ENCODE measurements at regions not wholly inside any gene's neighbourhood (a gene's known extent, or its start where the extent isn't known, plus 50 kb on each side); places are given as distances from the start of the nearest gene placed in this dataset.

- no peak for DNase-seq (ENCODE audit: low read depth)
These were observed 54.5 kb upstream of the PLXNA2 start for GRCh38 chr1:208298593-208299269.

DNA sequence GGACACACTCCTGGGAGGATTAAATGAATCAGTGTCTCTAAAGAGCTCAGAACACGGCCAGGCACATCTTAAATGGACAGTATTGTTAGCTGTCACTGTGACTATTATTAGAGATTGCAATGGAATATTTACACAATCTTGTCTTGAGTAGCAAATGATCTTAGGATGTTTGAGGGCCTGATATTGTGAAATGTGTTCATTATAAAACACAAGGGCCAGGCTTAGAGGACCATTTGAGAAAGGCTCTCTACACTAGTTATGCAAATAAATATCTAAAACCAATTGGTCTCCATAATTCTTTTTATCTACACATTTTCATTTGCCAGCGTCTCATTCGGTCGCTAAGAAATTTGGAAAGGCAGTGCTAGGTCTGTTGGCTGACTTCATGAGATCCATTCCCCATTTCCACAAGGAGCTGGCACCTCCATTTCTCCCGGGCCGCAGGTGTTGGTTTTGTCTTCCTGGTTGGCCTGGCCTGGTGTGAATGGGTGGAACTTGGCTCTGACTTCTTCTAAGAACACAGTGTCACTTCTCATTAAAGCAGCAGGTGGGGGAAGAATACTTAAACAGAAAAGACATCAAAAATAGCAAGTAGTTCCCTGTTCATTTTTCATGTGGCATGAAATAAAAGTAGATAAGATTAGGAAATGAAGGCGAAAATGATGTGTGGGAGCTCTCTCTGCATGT is 56.0 kb upstream of the PLXNA2 start:
- DNase-seq (ENCODE audit: low read depth), result no peak

- no peak for DNase-seq (ENCODE audit: low read depth)
These were observed 58.6 kb upstream of the PLXNA2 start for GRCh38 chr1:208302699-208303238.

GRCh38 chr1:208303743-208304712 is 59.8 kb upstream of the PLXNA2 start:
- no peak for DNase-seq (ENCODE audit: low read depth)

- no peak for DNase-seq (ENCODE audit: low read depth)
These were observed 64.0 kb upstream of the PLXNA2 start for GRCh38 chr1:208308221-208308620.

DNA sequence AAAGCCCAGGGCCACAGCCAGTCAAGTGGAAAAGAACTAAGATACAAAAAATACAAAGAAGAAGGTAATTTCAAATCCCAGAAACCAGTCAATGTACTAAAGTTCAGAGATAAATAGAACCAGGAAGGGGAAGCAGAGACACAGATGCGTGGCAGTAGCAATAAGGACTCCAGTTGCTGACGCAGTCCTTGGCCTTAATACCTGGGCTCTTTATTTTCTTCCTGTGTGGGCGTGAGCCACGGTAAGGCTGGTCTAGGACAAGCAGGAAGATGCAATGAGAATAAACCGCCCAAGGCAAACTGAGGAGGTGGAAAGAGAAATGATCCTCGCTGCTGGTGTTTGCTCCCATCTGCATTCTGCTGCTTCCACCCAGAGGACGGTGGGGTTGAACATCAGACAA is 65.6 kb upstream of the PLXNA2 start:
- DNase-seq (ENCODE audit: low read depth), result no peak

GRCh38 chr1:208312706-208313105 is 68.5 kb upstream of the PLXNA2 start:
- no peak for DNase-seq (ENCODE audit: low read depth)

- DNase-seq (ENCODE audit: low read depth), result no peak
These were observed 70.2 kb upstream of the PLXNA2 start for GRCh38 chr1:208314431-208314830.

- no peak for DNase-seq (ENCODE audit: low read depth)
These were observed 74.1 kb upstream of the PLXNA2 start for GRCh38 chr1:208318150-208318734.

DNA sequence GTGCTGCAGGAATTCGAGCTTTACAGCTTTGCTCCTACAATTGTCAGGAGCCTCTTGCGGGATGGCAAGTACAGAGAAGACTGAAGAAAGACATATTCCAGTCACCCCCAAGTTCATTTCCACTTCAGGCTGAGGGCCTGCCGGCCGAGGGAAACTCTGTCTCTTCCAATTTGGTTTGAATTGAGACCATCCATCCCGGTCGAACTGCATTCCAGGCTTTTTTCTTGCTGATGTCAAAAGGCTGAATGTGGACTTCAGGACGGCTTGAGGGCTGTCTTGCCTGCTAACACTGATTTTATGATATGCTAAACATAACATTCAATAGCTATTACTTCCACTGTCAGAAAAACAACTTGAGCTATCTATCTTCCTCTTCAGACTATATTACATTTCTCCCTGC is 79.8 kb upstream of the PLXNA2 start:
- DNase-seq (ENCODE audit: low read depth), result no peak

GRCh38 chr1:208326033-208326432 is 81.8 kb upstream of the PLXNA2 start:
- DNase-seq (ENCODE audit: low read depth), result no peak

DNA sequence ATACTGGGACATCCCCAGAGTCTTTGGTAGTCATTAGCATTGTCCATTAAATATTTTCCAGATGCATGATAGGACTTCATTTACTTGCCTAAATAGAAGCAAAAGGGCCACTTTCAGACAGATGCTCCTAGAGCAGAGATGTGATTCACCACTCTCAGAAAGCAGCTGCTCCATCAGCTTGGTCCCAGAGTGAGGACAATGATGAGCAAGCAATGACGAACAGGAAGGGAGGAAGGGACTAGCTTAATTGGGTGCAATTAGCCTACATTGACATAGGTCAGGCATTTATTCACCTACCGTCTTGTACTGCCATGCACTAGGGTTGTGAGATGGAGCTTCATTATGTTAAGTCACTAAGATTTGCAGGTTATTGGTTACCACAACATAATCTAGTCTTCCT is 85.1 kb upstream of the PLXNA2 start:
- no peak for DNase-seq (ENCODE audit: low read depth)

- DNase-seq (ENCODE audit: low read depth), result no peak
These were observed 88.0 kb upstream of the PLXNA2 start for GRCh38 chr1:208332036-208332773.

DNA sequence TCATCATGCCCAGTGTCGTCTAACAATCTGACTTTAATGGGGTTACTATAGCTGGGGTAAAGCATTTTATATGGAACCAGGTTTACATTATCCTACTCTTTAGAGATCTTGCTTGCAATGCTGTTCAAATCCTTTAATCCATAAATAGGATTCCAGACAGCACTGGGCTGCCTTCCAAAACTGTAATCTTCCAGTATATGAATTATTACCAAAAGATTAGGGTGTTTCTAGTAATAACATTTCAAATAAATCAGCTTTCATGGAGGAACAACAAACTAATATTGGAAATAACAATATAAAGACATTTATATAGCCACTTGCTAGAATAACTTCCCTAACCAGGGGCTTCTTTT is 88.6 kb upstream of the PLXNA2 start:
- no peak for DNase-seq (ENCODE audit: low read depth)

GRCh38 chr1:208333676-208334075 is 89.5 kb upstream of the PLXNA2 start:
- DNase-seq (ENCODE audit: low read depth), result no peak

- DNase-seq (ENCODE audit: low read depth), result no peak
These were observed 91.4 kb upstream of the PLXNA2 start for GRCh38 chr1:208335371-208336136.

DNA sequence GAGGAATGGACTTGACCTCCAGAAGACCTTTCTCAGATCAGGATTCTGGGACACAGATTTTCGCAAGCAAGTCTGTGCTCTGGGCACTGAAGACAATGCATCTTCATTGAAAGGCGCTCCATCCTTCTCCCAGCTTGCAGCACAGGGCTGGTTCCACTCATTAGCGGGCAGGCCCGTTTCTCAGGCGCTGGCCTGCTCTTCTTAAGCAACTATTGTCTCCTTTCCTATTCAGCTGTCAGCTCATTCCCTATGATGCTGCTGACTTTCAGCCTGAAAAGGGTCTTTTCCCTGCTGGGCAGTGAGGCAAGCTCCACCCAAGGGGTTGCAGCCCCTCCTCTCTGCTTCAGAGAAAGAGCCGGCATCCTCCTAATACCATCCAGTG is 91.9 kb upstream of the PLXNA2 start:
- DNase-seq (ENCODE audit: low read depth), result no peak

GRCh38 chr1:208339911-208340310 is 95.7 kb upstream of the PLXNA2 start:
- no peak for DNase-seq (ENCODE audit: low read depth)

DNA sequence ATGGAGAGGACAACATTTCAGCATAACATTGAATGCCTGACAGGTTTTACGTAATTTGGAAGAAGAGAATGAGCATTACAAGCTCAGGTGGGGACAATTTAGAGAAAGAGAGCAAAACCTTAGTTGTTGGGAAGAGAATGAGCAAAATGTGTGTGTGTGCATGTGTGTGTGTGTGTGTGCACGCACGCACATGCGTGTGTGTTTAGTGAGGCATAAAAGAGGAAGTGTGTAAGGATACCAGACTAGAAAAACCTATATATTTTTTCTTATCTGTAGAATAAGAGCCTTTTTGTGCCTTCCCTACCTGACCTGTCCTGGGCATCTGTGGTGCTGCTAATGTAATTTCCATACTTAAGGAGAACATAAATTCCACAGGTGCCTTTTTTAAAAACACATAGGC is 99.0 kb upstream of the PLXNA2 start:
- DNase-seq (ENCODE audit: low read depth), result no peak

GRCh38 chr1:208344202-208344857 is 100.1 kb upstream of the PLXNA2 start:
- DNase-seq (ENCODE audit: low read depth), result no peak
